ENCODE measurements at regions not wholly inside any gene's neighbourhood (a gene's known extent, or its start where the extent isn't known, plus 50 kb on each side); places are given as distances from the start of the nearest gene placed in this dataset.

- Histone ChIP-seq H3K4me1 (ENCODE audit: control insufficient read depth in 3 of 3, insufficient read depth in 3 of 3, low read length in 3 of 3) (no peaks in the 10 kb centered on the region), H3K27me3 (ENCODE audit: control insufficient read depth in 3 of 3, insufficient read depth in 3 of 3, low read length in 3 of 3) (peaks cover 0 to 15% (median 4%) of the 10 kb centered on the region in 3 donors), H3K9ac (ENCODE audit: low read depth in 1 of 3, low read length in 3 of 3) (no peak overlapping the region), H3K27ac (ENCODE audit: low read depth, low read length) (no peak overlapping the region), H3K36me3 (ENCODE audit: control insufficient read depth in 3 of 3, insufficient read depth in 3 of 3, low read length in 3 of 3) (no peaks in the 10 kb centered on the region), H3K9me3 (ENCODE audit: control insufficient read depth in 3 of 3, low read length in 3 of 3) (no peaks in the 10 kb centered on the region), H3K4me3 (ENCODE audit: low read length in 3 of 3) (no peak overlapping the region)
Measured at GRCh38 chr1:5415606-5416005, 576.6 kb downstream of the NPHP4 start.

GRCh38 chr1:5410652-5411051 is 581.6 kb downstream of the NPHP4 start:
- H3K9ac ChIP-seq (ENCODE audit: low read depth in 1 of 3, low read length in 3 of 3): no peak overlapping the region

GRCh38 chr1:5408401-5408800 is 583.8 kb downstream of the NPHP4 start:
- Histone ChIP-seq H3K4me1 (ENCODE audit: control insufficient read depth in 3 of 3, insufficient read depth in 3 of 3, low read length in 3 of 3) (no peaks in the 10 kb centered on the region), H3K4me3 (ENCODE audit: low read length in 3 of 3) (no peak overlapping the region), H3K27me3 (ENCODE audit: control insufficient read depth in 3 of 3, insufficient read depth in 3 of 3, low read length in 3 of 3) (peaks cover 0 to 5% (median 3%) of the 10 kb centered on the region in 3 donors), H3K9ac (ENCODE audit: low read depth in 1 of 3, low read length in 3 of 3) (no peak overlapping the region), H3K27ac (ENCODE audit: low read depth, low read length) (no peak overlapping the region), H3K9me3 (ENCODE audit: control insufficient read depth in 3 of 3, low read length in 3 of 3) (no peaks in the 10 kb centered on the region), H3K36me3 (ENCODE audit: control insufficient read depth in 3 of 3, insufficient read depth in 3 of 3, low read length in 3 of 3) (no peaks in the 10 kb centered on the region)

More at GRCh38 chr1:5410652-5411051, 581.6 kb downstream of the NPHP4 start:
- no peaks in the 10 kb centered on the region for H3K4me1 ChIP-seq (ENCODE audit: control insufficient read depth in 3 of 3, insufficient read depth in 3 of 3, low read length in 3 of 3)
- H3K4me3 ChIP-seq (ENCODE audit: low read length in 3 of 3): no peak overlapping the region
- no peaks in the 10 kb centered on the region for H3K36me3 ChIP-seq (ENCODE audit: control insufficient read depth in 3 of 3, insufficient read depth in 3 of 3, low read length in 3 of 3)
- no peak overlapping the region for H3K27ac ChIP-seq (ENCODE audit: low read depth, low read length)
- peaks cover 0 to 10% (median 3%) of the 10 kb centered on the region in 3 donors for H3K27me3 ChIP-seq (ENCODE audit: control insufficient read depth in 3 of 3, insufficient read depth in 3 of 3, low read length in 3 of 3)
- H3K9me3 ChIP-seq (ENCODE audit: control insufficient read depth in 3 of 3, low read length in 3 of 3): no peaks in the 10 kb centered on the region

DNA sequence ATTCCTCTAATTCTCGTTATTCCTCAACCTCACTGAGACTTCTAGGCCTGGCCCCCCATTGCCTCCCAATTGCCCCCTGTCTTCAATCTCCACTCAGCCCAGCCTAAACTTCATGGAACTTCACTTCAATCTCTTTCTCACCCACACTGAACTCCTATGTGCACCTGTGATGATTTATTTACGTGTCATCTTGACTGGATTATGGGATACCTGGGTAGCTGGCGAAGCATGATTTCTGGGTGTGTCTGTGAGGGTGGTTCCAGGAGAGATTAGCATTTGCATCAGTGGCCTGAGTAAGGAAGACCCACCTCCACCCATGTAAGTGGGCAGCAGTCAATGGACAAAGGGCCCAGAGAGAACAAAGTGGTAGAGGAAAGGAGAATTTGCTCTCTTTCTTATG is 587.0 kb downstream of the NPHP4 start:
- Histone ChIP-seq H3K4me1 (ENCODE audit: control insufficient read depth in 3 of 3, insufficient read depth in 3 of 3, low read length in 3 of 3) (no peaks in the 10 kb centered on the region), H3K27ac (ENCODE audit: low read depth, low read length) (no peak overlapping the region), H3K36me3 (ENCODE audit: control insufficient read depth in 3 of 3, insufficient read depth in 3 of 3, low read length in 3 of 3) (no peaks in the 10 kb centered on the region), H3K4me3 (ENCODE audit: low read length in 3 of 3) (no peak overlapping the region), H3K9ac (ENCODE audit: low read depth in 1 of 3, low read length in 3 of 3) (no peak overlapping the region), H3K9me3 (ENCODE audit: control insufficient read depth in 3 of 3, low read length in 3 of 3) (no peaks in the 10 kb centered on the region), H3K27me3 (ENCODE audit: control insufficient read depth in 3 of 3, insufficient read depth in 3 of 3, low read length in 3 of 3) (peaks cover 0 to 3% (median 0%) of the 10 kb centered on the region in 3 donors)

DNA sequence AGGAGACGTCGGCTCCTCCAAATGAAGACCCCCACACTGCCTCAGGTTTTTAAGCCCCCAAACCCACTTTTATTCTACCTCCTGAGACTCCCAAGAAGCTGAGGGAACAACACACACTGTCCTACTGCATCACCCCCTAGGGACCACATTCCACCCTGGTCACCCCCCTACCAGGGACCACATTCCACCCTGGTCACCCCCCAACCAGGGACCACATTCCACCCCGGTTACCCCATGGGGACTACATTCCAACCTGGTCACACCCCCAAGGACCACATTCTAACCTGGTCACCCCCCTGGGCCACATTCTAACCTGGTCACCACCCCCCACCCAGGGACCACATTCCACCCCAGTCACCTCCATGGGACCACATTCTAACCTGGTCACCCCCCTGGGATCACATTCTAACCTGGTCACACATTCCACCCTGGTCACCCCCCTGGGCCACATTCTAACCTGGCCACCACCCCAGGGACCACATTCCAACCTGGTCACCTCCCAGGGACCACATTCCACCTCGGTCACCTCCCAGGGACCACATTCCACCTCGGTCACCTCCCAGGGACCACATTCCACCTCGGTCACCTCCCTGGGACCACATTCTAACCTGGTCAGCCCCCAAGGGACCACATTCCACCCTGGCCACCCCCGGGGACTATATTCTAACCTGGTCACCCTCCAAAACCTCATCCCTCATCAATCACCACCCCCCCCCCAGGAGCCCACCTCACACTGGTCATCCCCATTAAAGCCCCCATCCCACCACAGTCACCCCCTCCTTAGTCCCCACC is 587.6 kb downstream of the NPHP4 start:
- Histone ChIP-seq H3K27ac (ENCODE audit: low read depth, low read length) (no peak overlapping the region), H3K36me3 (ENCODE audit: control insufficient read depth in 3 of 3, insufficient read depth in 3 of 3, low read length in 3 of 3) (no peaks in the 10 kb centered on the region), H3K9me3 (ENCODE audit: control insufficient read depth in 3 of 3, low read length in 3 of 3) (no peaks in the 10 kb centered on the region), H3K4me1 (ENCODE audit: control insufficient read depth in 3 of 3, insufficient read depth in 3 of 3, low read length in 3 of 3) (no peaks in the 10 kb centered on the region), H3K9ac (ENCODE audit: low read depth in 1 of 3, low read length in 3 of 3) (no peak overlapping the region), H3K4me3 (ENCODE audit: low read length in 3 of 3) (no peak overlapping the region), H3K27me3 (ENCODE audit: control insufficient read depth in 3 of 3, insufficient read depth in 3 of 3, low read length in 3 of 3) (peaks cover 0 to 3% (median 0%) of the 10 kb centered on the region in 3 donors)

DNA sequence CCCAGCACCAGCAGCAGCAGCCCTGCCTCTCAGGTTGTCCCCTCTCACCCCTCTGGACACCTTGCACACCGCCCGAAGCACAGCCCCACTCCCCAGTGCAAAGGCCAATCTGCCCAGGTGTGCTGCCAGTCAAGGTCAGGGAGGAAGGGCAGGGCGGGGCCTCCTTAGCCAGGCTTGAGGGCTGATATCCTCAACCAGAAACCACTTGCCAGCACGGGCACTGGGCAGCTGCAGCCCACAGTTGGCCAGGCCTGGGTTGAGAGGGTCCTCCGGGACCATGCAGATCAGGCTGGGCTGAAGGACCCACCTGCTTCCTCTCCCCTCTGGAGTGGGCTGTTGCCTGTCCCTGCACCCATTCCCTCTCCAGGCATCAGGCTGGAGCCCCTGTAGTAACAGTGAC is 588.3 kb downstream of the NPHP4 start:
- Histone ChIP-seq H3K27ac (ENCODE audit: low read depth, low read length) (no peak overlapping the region), H3K27me3 (ENCODE audit: control insufficient read depth in 3 of 3, insufficient read depth in 3 of 3, low read length in 3 of 3) (peaks cover 0 to 3% (median 2%) of the 10 kb centered on the region in 3 donors), H3K4me3 (ENCODE audit: low read length in 3 of 3) (no peak overlapping the region), H3K4me1 (ENCODE audit: control insufficient read depth in 3 of 3, insufficient read depth in 3 of 3, low read length in 3 of 3) (no peaks in the 10 kb centered on the region), H3K36me3 (ENCODE audit: control insufficient read depth in 3 of 3, insufficient read depth in 3 of 3, low read length in 3 of 3) (no peaks in the 10 kb centered on the region), H3K9me3 (ENCODE audit: control insufficient read depth in 3 of 3, low read length in 3 of 3) (no peaks in the 10 kb centered on the region), H3K9ac (ENCODE audit: low read depth in 1 of 3, low read length in 3 of 3) (no peak overlapping the region)

DNA sequence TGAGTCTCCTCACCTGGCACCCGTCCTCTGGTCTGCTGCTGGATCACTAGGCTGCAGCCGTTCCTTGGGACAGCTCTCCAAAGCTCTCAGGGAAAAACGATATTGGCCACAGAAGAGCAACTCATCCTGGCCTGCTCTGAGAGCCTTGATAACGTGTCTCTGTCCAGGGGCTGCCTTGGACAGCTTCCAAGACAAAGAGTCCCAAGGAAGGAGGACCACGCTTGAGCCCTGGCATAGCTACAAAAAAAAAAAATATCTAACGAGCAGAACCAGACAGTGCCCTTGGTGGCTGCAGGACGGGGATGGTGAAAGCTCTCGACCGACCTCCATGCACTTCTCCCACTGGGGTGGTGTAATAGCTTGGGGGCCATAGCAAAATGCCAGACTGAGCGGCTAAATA is 589.6 kb downstream of the NPHP4 start:
- Histone ChIP-seq H3K36me3 (ENCODE audit: control insufficient read depth in 3 of 3, insufficient read depth in 3 of 3, low read length in 3 of 3) (no peaks in the 10 kb centered on the region), H3K9ac (ENCODE audit: low read depth in 1 of 3, low read length in 3 of 3) (no peak overlapping the region), H3K27me3 (ENCODE audit: control insufficient read depth in 3 of 3, insufficient read depth in 3 of 3, low read length in 3 of 3) (peaks cover 0 to 2% (median under 1%) of the 10 kb centered on the region in 3 donors), H3K4me1 (ENCODE audit: control insufficient read depth in 3 of 3, insufficient read depth in 3 of 3, low read length in 3 of 3) (no peaks in the 10 kb centered on the region), H3K27ac (ENCODE audit: low read depth, low read length) (no peak overlapping the region), H3K9me3 (ENCODE audit: control insufficient read depth in 3 of 3, low read length in 3 of 3) (no peaks in the 10 kb centered on the region), H3K4me3 (ENCODE audit: low read length in 3 of 3) (no peak overlapping the region)

DNA sequence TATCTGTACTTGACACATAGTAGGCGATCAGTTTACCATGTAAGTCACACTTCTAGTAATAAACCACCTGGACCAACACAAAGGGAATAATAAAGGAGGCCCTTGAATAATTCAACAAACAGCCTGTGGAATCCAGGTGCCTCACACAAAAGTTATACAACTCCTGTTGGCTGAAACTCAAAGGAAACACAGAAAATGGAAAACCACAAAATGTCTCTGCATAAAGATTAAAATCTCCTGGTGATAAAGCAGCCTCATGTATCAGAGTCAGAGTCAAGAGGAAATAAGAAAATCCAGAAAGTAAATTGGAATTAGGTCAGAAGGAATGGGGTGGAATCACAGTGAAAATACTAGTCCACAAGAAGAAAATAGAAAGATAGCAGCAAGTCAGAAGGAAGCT is 592.5 kb downstream of the NPHP4 start:
- Histone ChIP-seq H3K4me3 (ENCODE audit: low read length in 3 of 3) (no peak overlapping the region), H3K27ac (ENCODE audit: low read depth, low read length) (no peak overlapping the region), H3K9ac (ENCODE audit: low read depth in 1 of 3, low read length in 3 of 3) (no peak overlapping the region), H3K4me1 (ENCODE audit: control insufficient read depth in 3 of 3, insufficient read depth in 3 of 3, low read length in 3 of 3) (no peaks in the 10 kb centered on the region), H3K36me3 (ENCODE audit: control insufficient read depth in 3 of 3, insufficient read depth in 3 of 3, low read length in 3 of 3) (no peaks in the 10 kb centered on the region), H3K27me3 (ENCODE audit: control insufficient read depth in 3 of 3, insufficient read depth in 3 of 3, low read length in 3 of 3) (peaks cover 0 to 6% (median 2%) of the 10 kb centered on the region in 3 donors), H3K9me3 (ENCODE audit: control insufficient read depth in 3 of 3, low read length in 3 of 3) (peaks cover 0 to 2% (median 0%) of the 10 kb centered on the region in 3 donors)

DNA sequence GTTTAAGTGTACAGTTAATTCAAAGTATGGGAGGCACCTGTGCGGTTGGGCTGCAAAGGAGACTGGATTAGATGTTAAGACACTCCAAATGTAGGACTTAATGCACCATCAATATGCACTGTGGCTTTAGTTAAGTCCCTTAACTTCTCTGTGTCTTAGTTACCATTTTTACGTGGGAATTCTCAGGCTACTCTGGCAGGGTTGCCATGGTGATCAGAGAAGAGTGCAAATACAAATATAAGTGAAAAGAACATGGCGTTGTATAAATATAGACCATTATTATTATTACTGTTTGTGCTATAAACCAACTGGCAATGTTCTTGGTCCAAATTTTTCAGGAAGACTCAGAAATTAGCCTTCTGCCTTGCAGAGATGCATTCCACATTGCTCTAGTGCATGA is 595.6 kb downstream of the NPHP4 start:
- Histone ChIP-seq H3K4me1 (ENCODE audit: control insufficient read depth in 3 of 3, insufficient read depth in 3 of 3, low read length in 3 of 3) (no peaks in the 10 kb centered on the region), H3K27me3 (ENCODE audit: control insufficient read depth in 3 of 3, insufficient read depth in 3 of 3, low read length in 3 of 3) (peaks cover 0 to 6% (median 4%) of the 10 kb centered on the region in 3 donors), H3K9me3 (ENCODE audit: control insufficient read depth in 3 of 3, low read length in 3 of 3) (peaks cover 0 to 2% (median 0%) of the 10 kb centered on the region in 3 donors), H3K9ac (ENCODE audit: low read depth in 1 of 3, low read length in 3 of 3) (no peak overlapping the region), H3K27ac (ENCODE audit: low read depth, low read length) (no peak overlapping the region), H3K36me3 (ENCODE audit: control insufficient read depth in 3 of 3, insufficient read depth in 3 of 3, low read length in 3 of 3) (no peaks in the 10 kb centered on the region), H3K4me3 (ENCODE audit: low read length in 3 of 3) (no peak overlapping the region)

GRCh38 chr1:5394111-5394510 is 598.1 kb downstream of the NPHP4 start:
- Histone ChIP-seq H3K9me3 (ENCODE audit: control insufficient read depth in 3 of 3, low read length in 3 of 3) (peaks cover 0 to 2% (median 0%) of the 10 kb centered on the region in 3 donors), H3K27me3 (ENCODE audit: control insufficient read depth in 3 of 3, insufficient read depth in 3 of 3, low read length in 3 of 3) (peaks cover 0 to 21% (median 20%) of the 10 kb centered on the region in 3 donors)

More at GRCh38 chr1:5394111-5394510, 598.1 kb downstream of the NPHP4 start:
- no peak overlapping the region for H3K4me3 ChIP-seq (ENCODE audit: low read length in 3 of 3)
- H3K4me1 ChIP-seq (ENCODE audit: control insufficient read depth in 3 of 3, insufficient read depth in 3 of 3, low read length in 3 of 3): no peaks in the 10 kb centered on the region
- no peak overlapping the region for H3K27ac ChIP-seq (ENCODE audit: low read depth, low read length)
- H3K9ac ChIP-seq (ENCODE audit: low read depth in 1 of 3, low read length in 3 of 3): no peak overlapping the region
- no peaks in the 10 kb centered on the region for H3K36me3 ChIP-seq (ENCODE audit: control insufficient read depth in 3 of 3, insufficient read depth in 3 of 3, low read length in 3 of 3)
